SU-DHL-6 (cell line): ENCODE measurements at regions not wholly inside any gene's neighbourhood (a gene's known extent, or its start where the extent isn't known, plus 50 kb on each side); places are given as distances from the start of the nearest gene placed in this dataset.

Source experiments
- CTCF ChIP-seq: fragments of 200-600 bp; sonication (generic); IDR thresholded peaks from one replicate; pipeline ENCODE4 v1.5.1; 2017; ENCODE audit warnings: antibody characterized with exemption, mild to moderate bottlenecking, low read length, moderate library complexity; ENCODE audit not compliant: insufficient read depth, poor library complexity, severe bottlenecking
- EZH2phosphoT487 ChIP-seq: fragments of 200-600 bp; sonication (generic), shearing (Covaris generic); conservative IDR thresholded peaks from 2 replicates; pipeline ENCODE4 v1.6.1; 2018; ENCODE audit warnings: mild to moderate bottlenecking, antibody characterized with exemption, low read length, moderate library complexity, mixed read lengths

- no peak for TF ChIP-seq CTCF
- no peak for TF ChIP-seq EZH2phosphoT487
These were observed 209.2 kb upstream of the ESRRG start for GRCh38 chr1:216932424-216932823.
